ENCODE measurements at regions not wholly inside any gene's neighbourhood (a gene's known extent, or its start where the extent isn't known, plus 50 kb on each side); places are given as distances from the start of the nearest gene placed in this dataset.

DNA sequence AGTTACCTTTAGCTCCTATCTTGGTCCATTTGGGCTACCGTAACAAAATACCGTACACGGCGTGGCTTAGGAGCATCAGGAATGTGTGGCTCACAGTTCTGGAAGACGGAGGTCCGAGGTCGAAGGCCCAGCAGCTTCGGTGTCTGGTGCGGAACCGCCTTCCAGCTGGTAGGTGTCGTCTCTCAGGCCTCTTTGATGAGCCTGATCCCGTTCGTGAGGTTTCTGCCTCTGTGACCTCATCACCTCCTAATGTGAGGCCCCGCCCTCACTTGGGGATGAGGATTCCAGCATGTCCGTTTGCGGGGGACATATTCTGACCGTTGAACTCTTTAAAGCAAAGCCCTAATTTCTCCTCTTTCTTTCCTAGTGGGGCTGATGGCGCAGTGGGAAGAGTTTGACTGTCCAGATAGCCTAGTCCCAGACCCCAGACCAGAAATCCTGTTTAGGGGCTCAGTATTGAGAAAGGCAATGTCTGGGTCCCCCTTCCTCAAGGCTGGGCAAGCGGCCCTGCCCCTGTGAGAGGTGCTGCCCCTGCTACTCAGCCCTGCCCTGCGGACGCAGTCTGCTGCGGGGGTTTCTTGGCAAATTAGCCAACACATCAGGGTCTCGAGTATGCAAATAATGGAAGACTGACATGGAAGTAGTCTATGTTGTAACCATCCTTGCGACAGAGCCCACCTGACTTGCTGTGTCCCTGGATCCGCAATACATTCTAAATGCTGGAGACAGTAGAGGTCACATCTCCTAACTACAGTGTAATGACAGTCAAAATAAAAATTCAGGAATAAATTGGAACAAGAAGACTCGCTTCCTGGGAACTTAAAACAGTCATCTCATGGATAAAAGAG, 128.0 kb downstream of the ASB1 start:
- TF ChIP-seq, protein P1, sequence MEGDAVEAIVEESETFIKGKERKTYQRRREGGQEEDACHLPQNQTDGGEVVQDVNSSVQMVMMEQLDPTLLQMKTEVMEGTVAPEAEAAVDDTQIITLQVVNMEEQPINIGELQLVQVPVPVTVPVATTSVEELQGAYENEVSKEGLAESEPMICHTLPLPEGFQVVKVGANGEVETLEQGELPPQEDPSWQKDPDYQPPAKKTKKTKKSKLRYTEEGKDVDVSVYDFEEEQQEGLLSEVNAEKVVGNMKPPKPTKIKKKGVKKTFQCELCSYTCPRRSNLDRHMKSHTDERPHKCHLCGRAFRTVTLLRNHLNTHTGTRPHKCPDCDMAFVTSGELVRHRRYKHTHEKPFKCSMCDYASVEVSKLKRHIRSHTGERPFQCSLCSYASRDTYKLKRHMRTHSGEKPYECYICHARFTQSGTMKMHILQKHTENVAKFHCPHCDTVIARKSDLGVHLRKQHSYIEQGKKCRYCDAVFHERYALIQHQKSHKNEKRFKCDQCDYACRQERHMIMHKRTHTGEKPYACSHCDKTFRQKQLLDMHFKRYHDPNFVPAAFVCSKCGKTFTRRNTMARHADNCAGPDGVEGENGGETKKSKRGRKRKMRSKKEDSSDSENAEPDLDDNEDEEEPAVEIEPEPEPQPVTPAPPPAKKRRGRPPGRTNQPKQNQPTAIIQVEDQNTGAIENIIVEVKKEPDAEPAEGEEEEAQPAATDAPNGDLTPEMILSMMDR (IDR thresholded peaks at IDR 0.05 in 4 of 5, conservative IDR thresholded peaks at IDR 0.05 in 1 of 5): no peak
- TF ChIP-seq POLR2A (IDR thresholded peaks at IDR 0.05): no peak
